Small intestine (tissue), 7 donors: ENCODE measurements at regions not wholly inside any gene's neighbourhood (a gene's known extent, or its start where the extent isn't known, plus 50 kb on each side); places are given as distances from the start of the nearest gene placed in this dataset.

Experiments used
- DNase-seq, 2 donors: peaks; one replicate each; pipeline versions ENCODE4 v3.0.0 to v3.0.0-alpha.2; 2013
- FAIRE-seq: peaks from 2 replicates; lab custom pipeline; 2012; peaks lifted over from hg19 to GRCh38; lab: Jason Lieb, UNC
- H3K27ac ChIP-seq, 3 donors: one replicate each; pipeline ENCODE4 v1.5.1; 2013; ENCODE audit warnings: low read length in 2 of 3, mild to moderate bottlenecking in 2 of 3, control low read depth in 1 of 3, inconsistent platforms in 1 of 3, low read depth in 1 of 3, moderate library complexity in 1 of 3
- H3K27me3 ChIP-seq, 3 donors: one replicate each; pipeline ENCODE4 v1.6.1; 2013; ENCODE audit warnings: low read length in 3 of 3, inconsistent platforms in 1 of 3; ENCODE audit not compliant: control insufficient read depth in 3 of 3, insufficient read depth in 3 of 3
- H3K36me3 ChIP-seq, 3 donors: one replicate each; pipeline ENCODE4 v1.6.1; 2013; ENCODE audit warnings: low read length in 3 of 3, inconsistent platforms in 1 of 3, low read depth in 1 of 3, mild to moderate bottlenecking in 1 of 3, moderate library complexity in 1 of 3; ENCODE audit not compliant: control insufficient read depth in 3 of 3, insufficient read depth in 2 of 3
- H3K4me1 ChIP-seq, 3 donors: one replicate each; pipeline ENCODE4 v1.6.1; 2013; ENCODE audit warnings: low read length in 2 of 3, inconsistent platforms in 1 of 3, low read depth in 1 of 3, mild to moderate bottlenecking in 1 of 3, moderate library complexity in 1 of 3; ENCODE audit not compliant: control insufficient read depth in 3 of 3, insufficient read depth in 2 of 3
- H3K4me3 ChIP-seq, 3 donors: one replicate each; pipeline ENCODE4 v1.5.1; 2013; ENCODE audit warnings: low read length in 3 of 3, control low read depth in 1 of 3, inconsistent platforms in 1 of 3, low read depth in 1 of 3, mild to moderate bottlenecking in 1 of 3, moderate library complexity in 1 of 3
- H3K9me3 ChIP-seq, 2 donors: one replicate each; pipeline ENCODE4 v1.6.1; 2013; ENCODE audit warnings: low read depth in 1 of 2, low read length in 1 of 2; ENCODE audit not compliant: control insufficient read depth in 2 of 2, insufficient read depth in 1 of 2
- WGBS, 3 donors: extraction: QIAGEN DNeasy Blood & Tissue Kit; methylation state at CpG; one replicate each; pipeline ENCODE4 v1.1.7; 2013; 5-methylcytosine and 5-hydroxymethylcytosine counted together
- donor health status: healthy with polysubstance abuse.
- donor health status: control.
- donor health status: control.
- donor health status: Bipolar disorder and iron deficiency.
- donor health status: healthy.

- 58 to 73% (median 64%) methylated on average over 3 of the region's 3 CpGs for WGBS, 3 donors
- FAIRE-seq (no peak), DNase-seq (no peak)
- H3K9me3 ChIP-seq = no peaks in the 10 kb centered on the region
- H3K4me3 ChIP-seq = no peak overlapping the region
- H3K27ac ChIP-seq = peak overlapping the region in 1 of 3 donors; percentile 29
- no peaks in the 10 kb centered on the region for H3K4me1 ChIP-seq
- no peaks in the 10 kb centered on the region for H3K36me3 ChIP-seq
- peaks cover 0 to 5% (median 4%) of the 10 kb centered on the region in 3 donors for H3K27me3 ChIP-seq
Observed at GRCh38 chr5:77936365-77936693, 160.2 kb upstream of the TBCA start.

GRCh38 chr5:77935506-77936364 lies 159.6 kb upstream of the TBCA start:
- DNase-seq (no peak), FAIRE-seq (no peak)
- no peaks in the 10 kb centered on the region for H3K36me3 ChIP-seq
- H3K9me3 ChIP-seq = no peaks in the 10 kb centered on the region
- no peak overlapping the region for H3K27ac ChIP-seq
- H3K4me3 ChIP-seq = no peak overlapping the region
- no peaks in the 10 kb centered on the region for H3K4me1 ChIP-seq
- WGBS, 3 donors = 75 to 76% (median 75%) methylated on average over 11 of the region's 11 CpGs
- H3K27me3 ChIP-seq = peaks cover 0 to 5% (median 4%) of the 10 kb centered on the region in 3 donors

GRCh38 chr5:77928776-77929300 lies 152.7 kb upstream of the TBCA start:
- Histone ChIP-seq H3K27ac (no peak overlapping the region), H3K9me3 (peaks cover 0 to 4% of the 10 kb centered on the region in 2 donors), H3K4me3 (no peak overlapping the region), H3K4me1 (no peaks in the 10 kb centered on the region), H3K36me3 (no peaks in the 10 kb centered on the region), H3K27me3 (peaks cover 0 to 6% (median 2%) of the 10 kb centered on the region in 3 donors)
- FAIRE-seq (no peak), DNase-seq (no peak)
- 79 to 87% (median 80%) methylated on average over 9 of the region's 9 CpGs for WGBS, 3 donors

- no peaks in the 10 kb centered on the region for H3K4me1 ChIP-seq
- peaks cover 0 to 4% of the 10 kb centered on the region in 2 donors for H3K9me3 ChIP-seq
- DNase-seq (no peak), FAIRE-seq (no peak)
- no peaks in the 10 kb centered on the region for H3K36me3 ChIP-seq
- peaks cover 0 to 10% (median 0%) of the 10 kb centered on the region in 3 donors for H3K27me3 ChIP-seq
- H3K4me3 ChIP-seq = no peak overlapping the region
- WGBS, 3 donors = 31 to 90% (median 73%) methylated on average over 1 of the region's 1 CpG
- H3K27ac ChIP-seq = no peak overlapping the region
Observed at GRCh38 chr5:77926337-77926736, 150.2 kb upstream of the TBCA start.

- Histone ChIP-seq H3K27me3 (peaks cover 0 to 11% (median 0%) of the 10 kb centered on the region in 3 donors), H3K36me3 (no peaks in the 10 kb centered on the region), H3K9me3 (peaks cover 0 to 4% of the 10 kb centered on the region in 2 donors), H3K4me3 (no peak overlapping the region), H3K27ac (no peak overlapping the region), H3K4me1 (no peaks in the 10 kb centered on the region)
- WGBS, 3 donors = 83 to 93% (median 89%) methylated on average over 3 of the region's 3 CpGs
- no peak for DNase-seq
- no peak for FAIRE-seq
Observed at GRCh38 chr5:77925503-77925902, 149.4 kb upstream of the TBCA start.

- no peak overlapping the region for H3K27ac ChIP-seq
- H3K36me3 ChIP-seq = no peaks in the 10 kb centered on the region
- no peak overlapping the region for H3K4me3 ChIP-seq
- peaks cover 0 to 7% (median 0%) of the 10 kb centered on the region in 3 donors for H3K27me3 ChIP-seq
- FAIRE-seq (no peak), DNase-seq (no peak)
- peaks cover 0 to 4% of the 10 kb centered on the region in 2 donors for H3K9me3 ChIP-seq
- WGBS, 3 donors = 49 to 64% (median 50%) methylated on average over 3 of the region's 3 CpGs
- H3K4me1 ChIP-seq = no peaks in the 10 kb centered on the region
Observed at GRCh38 chr5:77924081-77924480, 147.9 kb upstream of the TBCA start.

- Histone ChIP-seq H3K36me3 (no peaks in the 10 kb centered on the region), H3K4me3 (no peak overlapping the region), H3K27ac (no peak overlapping the region), H3K4me1 (no peaks in the 10 kb centered on the region), H3K27me3 (peaks cover 0 to 7% (median 0%) of the 10 kb centered on the region in 3 donors), H3K9me3 (peaks cover 0 to 4% of the 10 kb centered on the region in 2 donors)
- FAIRE-seq (no peak), DNase-seq (no peak)
- WGBS, 3 donors = 58 to 79% (median 70%) methylated on average over 4 of the region's 4 CpGs
Observed at GRCh38 chr5:77923666-77924065, 147.5 kb upstream of the TBCA start.

GRCh38 chr5:77921094-77921768 lies 145.1 kb upstream of the TBCA start:
- Histone ChIP-seq H3K4me1 (no peaks in the 10 kb centered on the region), H3K27me3 (peaks cover 0 to 4% (median 0%) of the 10 kb centered on the region in 3 donors), H3K36me3 (no peaks in the 10 kb centered on the region), H3K9me3 (peaks cover 0 to 4% of the 10 kb centered on the region in 2 donors), H3K27ac (no peak overlapping the region), H3K4me3 (no peak overlapping the region)
- no peak for FAIRE-seq
- DNase-seq = no peak
- 83 to 91% (median 88%) methylated on average over 4 of the region's 4 CpGs for WGBS, 3 donors
